Hepatocyte (in vitro differentiated cells): ENCODE measurements at regions not wholly inside any gene's neighbourhood (a gene's known extent, or its start where the extent isn't known, plus 50 kb on each side); places are given as distances from the start of the nearest gene placed in this dataset.

Source experiments
- DNase-seq: peaks from one replicate; pipeline ENCODE4 v3.0.0-alpha.2; 2016; ENCODE audit warnings: low spot score
- H2AFZ ChIP-seq: fragments of 200-600 bp; sonication (generic); 2 replicates; pipeline ENCODE4 v1.6.0; 2016; ENCODE audit warnings: antibody characterized with exemption, mild to moderate bottlenecking
- H3K27ac ChIP-seq: fragments of 200-600 bp; sonication (generic); 2 replicates; pipeline ENCODE4 v1.5.1; 2016; ENCODE audit warnings: mild to moderate bottlenecking
- H3K27me3 ChIP-seq: fragments of 200-600 bp; sonication (generic); 2 replicates; pipeline ENCODE4 v1.6.1; 2016
- H3K36me3 ChIP-seq: fragments of 200-600 bp; sonication (generic); replicated peaks from 2 replicates; pipeline ENCODE4 v1.5.1; 2016; ENCODE audit warnings: low read depth; ENCODE audit not compliant: insufficient read depth
- H3K4me1 ChIP-seq: fragments of 200-600 bp; sonication (generic); 2 replicates; pipeline ENCODE4 v1.5.1; 2016; ENCODE audit warnings: mild to moderate bottlenecking, moderate library complexity; ENCODE audit not compliant: insufficient read depth
- H3K4me2 ChIP-seq: fragments of 200-600 bp; sonication (generic); 2 replicates; pipeline ENCODE4 v1.6.0; 2016
- H3K4me3 ChIP-seq: fragments of 200-600 bp; sonication (generic); 2 replicates; pipeline ENCODE4 v1.5.1; 2016; ENCODE audit warnings: mild to moderate bottlenecking
- H3K79me2 ChIP-seq: fragments of 200-600 bp; sonication (generic); 2 replicates; pipeline ENCODE4 v1.6.0; 2017; ENCODE audit warnings: mild to moderate bottlenecking
- H3K9me2 ChIP-seq: fragments of 200-600 bp; sonication (generic); replicated peaks from 2 replicates; pipeline ENCODE4 v1.6.0; 2017; ENCODE audit warnings: mild to moderate bottlenecking; ENCODE audit not compliant: insufficient read depth
- H3K9me3 ChIP-seq: fragments of 200-600 bp; sonication (generic); 2 replicates; pipeline ENCODE4 v1.5.1; 2016; ENCODE audit warnings: low read depth, mild to moderate bottlenecking
- H4K20me1 ChIP-seq: fragments of 200-600 bp; sonication (generic); 2 replicates; pipeline ENCODE4 v1.6.0; 2016; ENCODE audit warnings: mild to moderate bottlenecking; ENCODE audit not compliant: insufficient read depth, poor library complexity, severe bottlenecking
- CTCF ChIP-seq: fragments of 200-600 bp; sonication (generic); IDR thresholded peaks from 2 replicates; pipeline ENCODE4 v1.5.1; 2016; ENCODE audit warnings: antibody characterized with exemption, mild to moderate bottlenecking; ENCODE audit not compliant: poor library complexity
- EZH2 ChIP-seq: fragments of 200-600 bp; sonication (generic); IDR thresholded peaks from 2 replicates; pipeline ENCODE4 v1.6.1; 2016; ENCODE audit warnings: antibody characterized with exemption, mild to moderate bottlenecking, borderline replicate concordance
- EZH2phosphoT487 ChIP-seq: fragments of 200-600 bp; sonication (generic); IDR thresholded peaks from one replicate; pipeline ENCODE4 v1.6.1; 2018; ENCODE audit warnings: antibody characterized with exemption, mild to moderate bottlenecking, low read depth, moderate library complexity; ENCODE audit not compliant: unreplicated experiment, severe bottlenecking
- WGBS: methylation state at CpG from one replicate; pipeline ENCODE4 v1.1.6; 2016; ENCODE audit warnings: low lambda C conversion rate; ENCODE audit errors: missing lambda C conversion rate; 5-methylcytosine and 5-hydroxymethylcytosine counted together

DNA sequence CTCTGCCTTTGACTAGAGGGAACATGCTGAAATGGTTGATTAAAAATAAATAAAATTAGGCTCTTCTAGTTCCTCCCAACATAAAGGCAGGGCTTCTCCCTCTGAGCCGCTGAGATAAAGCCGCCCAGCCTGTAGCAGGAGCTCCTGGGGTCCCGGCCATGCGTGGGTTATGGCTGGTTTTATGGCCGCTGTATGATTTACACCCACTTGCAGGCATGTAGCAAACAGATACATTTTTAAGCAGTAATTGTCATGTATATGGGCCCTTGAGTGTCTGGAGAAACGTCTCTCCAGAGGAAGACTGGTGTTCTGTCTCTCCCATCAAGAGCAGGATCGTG is 201.0 kb upstream of the TNRC6C start:
- Histone ChIP-seq H3K9me2 (no peaks in the 10 kb centered on the region), H3K27ac (no peak overlapping the region), H3K36me3 (no peaks in the 10 kb centered on the region), H3K9me3 (no peaks in the 10 kb centered on the region), H3K27me3 (no peaks in the 10 kb centered on the region), H3K79me2 (no peaks in the 10 kb centered on the region), H3K4me3 (no peak overlapping the region), H2AFZ (no peak overlapping the region), H3K4me2 (no peak overlapping the region), H3K4me1 (no peaks in the 10 kb centered on the region), H4K20me1 (no peaks in the 10 kb centered on the region)
- WGBS = 67% methylated on average over 7 of the region's 7 CpGs
- DNase-seq = no peak
- TF ChIP-seq CTCF = no peak
- TF ChIP-seq EZH2phosphoT487 = no peak
- no peak for TF ChIP-seq EZH2

- Histone ChIP-seq H3K79me2 (no peaks in the 10 kb centered on the region), H3K9me3 (no peaks in the 10 kb centered on the region), H3K9me2 (no peaks in the 10 kb centered on the region), H3K27ac (no peak overlapping the region), H3K27me3 (peaks cover 3% of the 10 kb centered on the region), H3K4me2 (no peak overlapping the region), H3K4me1 (no peaks in the 10 kb centered on the region), H4K20me1 (no peaks in the 10 kb centered on the region), H2AFZ (no peak overlapping the region), H3K36me3 (no peaks in the 10 kb centered on the region), H3K4me3 (no peak overlapping the region)
- TF ChIP-seq EZH2 (no peak), EZH2phosphoT487 (no peak), CTCF (no peak)
- 71% methylated on average over 6 of the region's 6 CpGs for WGBS
- DNase-seq = no peak
Observed at GRCh38 chr17:77763023-77763422, 195.5 kb upstream of the TNRC6C start.

DNA sequence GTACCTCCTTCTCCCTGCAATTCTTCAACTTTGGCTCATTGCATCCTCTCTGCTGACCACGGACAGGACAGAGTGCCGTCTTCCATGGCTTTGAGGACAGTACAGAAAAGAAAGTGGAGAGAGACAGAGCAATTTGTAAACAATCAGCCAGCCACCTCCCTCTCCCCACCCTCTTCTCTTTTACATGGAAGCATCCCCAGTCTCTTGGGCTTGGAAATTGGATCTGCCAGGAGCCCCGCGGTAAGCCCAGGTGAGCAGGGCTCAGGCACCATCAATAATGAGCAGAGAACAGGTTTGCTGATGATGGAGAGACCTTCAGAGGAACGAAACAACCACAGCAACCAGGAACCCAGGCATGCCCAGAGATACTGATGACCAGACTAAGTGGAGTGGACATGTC is 194.9 kb upstream of the TNRC6C start:
- H3K27ac ChIP-seq = no peak overlapping the region
- no peaks in the 10 kb centered on the region for H4K20me1 ChIP-seq
- H3K4me2 ChIP-seq = no peak overlapping the region
- no peaks in the 10 kb centered on the region for H3K36me3 ChIP-seq
- H3K27me3 ChIP-seq = peaks cover 3% of the 10 kb centered on the region
- H3K9me3 ChIP-seq = no peaks in the 10 kb centered on the region
- no peaks in the 10 kb centered on the region for H3K9me2 ChIP-seq
- 67% methylated on average over 5 of the region's 5 CpGs for WGBS
- H3K4me3 ChIP-seq = no peak overlapping the region
- H2AFZ ChIP-seq = no peak overlapping the region
- H3K4me1 ChIP-seq = peaks cover 4% of the 10 kb centered on the region
- no peaks in the 10 kb centered on the region for H3K79me2 ChIP-seq
- TF ChIP-seq CTCF (no peak), EZH2phosphoT487 (no peak), EZH2 (no peak)
- DNase-seq = no peak

DNA sequence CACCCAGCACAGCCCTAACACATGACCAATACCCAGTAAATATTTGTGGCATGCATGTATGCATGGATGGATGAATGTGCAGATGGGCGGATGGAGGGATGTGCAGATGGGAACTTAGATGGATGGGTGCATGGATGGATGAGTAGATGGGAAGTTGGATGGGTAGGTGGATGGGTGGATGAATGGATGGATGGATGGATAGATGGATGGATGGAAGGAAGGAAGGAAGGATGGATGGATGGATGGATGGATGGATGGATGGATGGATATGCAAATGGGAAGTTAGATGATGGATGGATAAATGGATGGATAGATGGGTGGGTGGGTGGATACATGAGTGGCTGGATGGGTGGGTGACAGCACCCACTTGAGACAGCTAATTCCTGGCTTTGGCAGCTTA is 193.2 kb upstream of the TNRC6C start:
- Histone ChIP-seq H3K4me1 (peaks cover 7% of the 10 kb centered on the region), H3K79me2 (no peaks in the 10 kb centered on the region), H3K27me3 (peaks cover 9% of the 10 kb centered on the region), H3K9me2 (no peaks in the 10 kb centered on the region), H4K20me1 (no peaks in the 10 kb centered on the region), H2AFZ (no peak overlapping the region), H3K9me3 (no peaks in the 10 kb centered on the region), H3K4me3 (no peak overlapping the region), H3K27ac (no peak overlapping the region), H3K36me3 (no peaks in the 10 kb centered on the region), H3K4me2 (no peak overlapping the region)
- TF ChIP-seq CTCF (no peak), EZH2phosphoT487 (no peak), EZH2 (no peak)
- DNase-seq = no peak
- WGBS = 100% methylated on average over 1 of the region's 1 CpG
